H54 (cell line): ENCODE measurements at regions not wholly inside any gene's neighbourhood (a gene's known extent, or its start where the extent isn't known, plus 50 kb on each side); places are given as distances from the start of the nearest gene placed in this dataset.

Experiments
- DNase-seq: peaks from one replicate; pipeline ENCODE4 v3.0.0; 2011; ENCODE audit warnings: low spot score, mixed read lengths; ENCODE audit not compliant: insufficient read length
- FAIRE-seq: peaks from 3 replicates; lab custom pipeline; 2011; peaks lifted over from hg19 to GRCh38; lab: Jason Lieb, UNC
- POLR2A ChIP-seq: IDR thresholded peaks from 2 replicates; pipeline ENCODE4 v1.6.1; 2011; ENCODE audit warnings: low read depth, mild to moderate bottlenecking, low read length

DNA sequence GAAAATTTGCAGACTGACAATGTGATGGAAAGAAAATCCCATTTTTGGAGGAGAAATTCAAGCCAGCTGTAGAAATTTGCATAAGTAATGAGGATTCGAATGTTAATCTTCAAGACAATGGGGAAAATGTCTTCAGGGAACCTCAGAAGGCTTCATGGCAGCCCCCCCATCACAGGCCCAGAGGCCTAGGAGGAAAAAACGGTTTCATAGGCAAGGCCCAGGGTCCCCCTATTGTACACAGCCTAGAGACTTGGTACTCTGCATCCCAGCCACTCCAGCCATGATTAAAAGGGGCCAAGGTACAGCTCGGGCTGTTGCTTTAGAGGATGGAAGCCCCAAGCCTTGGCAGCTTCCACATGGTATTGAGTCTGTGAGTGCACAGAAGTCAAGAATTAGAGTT, 303.6 kb upstream of the PCDH7 start:
- TF ChIP-seq POLR2A: no peak
- DNase-seq (no peak), FAIRE-seq (no peak)

DNA sequence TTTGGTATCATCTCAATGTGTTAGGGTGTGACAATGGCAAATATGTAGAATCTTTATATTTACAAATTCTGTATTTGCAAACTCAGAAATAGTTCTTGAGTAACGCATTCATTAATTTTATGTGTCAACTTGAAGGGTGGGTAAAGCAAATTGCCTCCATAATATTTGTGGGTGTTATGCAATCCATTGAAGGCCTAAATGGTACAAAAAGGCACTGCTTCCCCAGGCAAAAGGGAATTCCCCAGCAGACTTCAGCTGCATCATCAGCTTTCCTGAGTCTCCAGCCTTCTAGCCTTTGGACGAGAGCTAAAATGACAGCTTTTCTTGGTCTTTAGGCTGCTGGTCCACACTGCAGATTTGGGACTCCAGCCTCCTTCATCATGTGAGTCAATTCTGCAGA, 292.2 kb upstream of the PCDH7 start:
- TF ChIP-seq POLR2A: no peak
- FAIRE-seq (no peak), DNase-seq (no peak)

DNA sequence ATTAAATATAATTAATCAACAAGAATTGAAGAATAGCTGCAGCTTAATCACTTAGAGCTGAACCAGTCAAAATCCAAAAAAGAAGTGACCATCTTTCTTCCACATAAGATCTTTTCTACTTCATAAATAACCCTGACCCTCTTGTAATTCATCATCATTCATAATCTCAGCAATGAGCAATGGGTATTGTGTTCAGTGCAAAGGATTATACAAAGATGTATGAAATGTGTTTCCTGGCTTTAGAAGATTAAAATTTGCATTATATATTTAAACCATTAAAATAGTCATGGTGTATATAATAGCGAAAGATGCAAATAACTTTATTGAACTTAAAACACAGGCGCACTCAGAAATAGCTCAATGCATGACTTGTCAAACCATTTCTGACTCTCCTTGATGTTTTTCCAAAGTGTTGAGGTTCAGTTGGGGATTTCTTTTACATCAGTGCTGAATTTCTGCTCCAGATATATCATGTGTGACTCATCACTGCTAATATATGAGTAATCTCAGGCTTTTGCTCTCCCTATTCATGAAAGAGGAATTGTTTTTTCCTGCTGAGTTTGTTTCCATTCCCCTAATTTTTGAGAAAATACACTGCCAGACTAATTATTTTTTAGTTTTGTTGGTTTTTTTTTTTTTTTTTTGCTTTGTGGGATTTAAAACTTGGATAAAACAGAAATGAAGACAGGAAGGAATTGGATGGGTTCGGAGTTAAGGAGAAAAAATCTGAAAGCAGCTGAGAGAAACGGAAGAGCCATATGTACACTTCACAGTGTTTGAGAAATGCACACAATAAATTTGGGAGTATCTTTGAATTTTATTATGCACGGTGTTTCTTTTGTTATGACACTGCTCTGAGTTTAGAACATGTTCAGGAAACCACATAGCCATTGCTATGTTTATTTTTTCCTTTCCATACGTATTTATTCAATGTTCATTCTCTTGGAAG, 290.1 kb upstream of the PCDH7 start:
- no peak for TF ChIP-seq POLR2A
- peak; percentile 10 for DNase-seq
- FAIRE-seq: peak; percentile 75

DNA sequence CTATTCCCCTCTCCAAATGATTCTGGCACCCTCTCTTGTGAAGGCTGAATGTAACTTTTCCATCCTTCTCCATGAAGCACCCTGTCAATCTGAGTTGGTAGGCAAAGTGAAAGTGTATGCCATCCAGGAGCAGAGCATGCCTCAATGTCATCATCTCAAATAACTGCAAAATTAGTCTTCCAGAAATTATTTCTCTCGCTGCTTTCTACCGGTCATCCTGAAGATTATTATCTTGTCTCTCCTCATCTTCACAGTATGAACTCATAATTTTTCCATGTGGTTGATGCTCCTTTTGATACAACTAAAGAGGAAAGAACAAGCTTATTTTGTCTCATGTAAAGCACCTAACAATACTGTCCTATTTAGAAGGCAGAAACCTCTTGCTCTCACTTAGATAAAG, 285.5 kb upstream of the PCDH7 start:
- no peak for DNase-seq
- FAIRE-seq: no peak
- TF ChIP-seq POLR2A: no peak

- FAIRE-seq (no peak), DNase-seq (no peak)
Measured at GRCh38 chr4:30436394-30436793, 283.8 kb upstream of the PCDH7 start.

GRCh38 chr4:30437316-30437715, 282.9 kb upstream of the PCDH7 start:
- no peak for DNase-seq
- no peak for FAIRE-seq
- TF ChIP-seq POLR2A: no peak

More at GRCh38 chr4:30436394-30436793, 283.8 kb upstream of the PCDH7 start:
- TF ChIP-seq POLR2A: no peak

GRCh38 chr4:30443289-30443688, 276.9 kb upstream of the PCDH7 start:
- TF ChIP-seq POLR2A: no peak
- FAIRE-seq (no peak), DNase-seq (no peak)

DNA sequence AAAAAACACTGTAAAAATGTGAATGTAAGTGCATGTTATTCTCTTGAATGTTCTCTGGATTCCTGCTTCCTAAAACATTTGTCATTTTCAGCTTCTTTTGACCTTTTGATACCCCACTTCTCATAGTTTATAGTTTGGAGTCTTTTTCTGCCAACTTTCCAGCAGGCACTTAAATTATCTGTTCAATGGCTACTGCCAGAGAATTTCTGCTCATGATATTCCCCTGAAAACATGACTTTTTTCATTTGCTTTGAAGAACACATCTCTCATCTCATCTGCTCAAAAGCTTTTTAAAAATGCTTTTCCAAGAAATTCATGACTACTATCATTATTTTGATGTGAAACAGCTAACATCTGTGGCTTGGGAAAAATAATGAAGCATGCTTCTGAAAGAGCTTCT, 269.7 kb upstream of the PCDH7 start:
- no peak for FAIRE-seq
- DNase-seq: no peak
- TF ChIP-seq POLR2A: no peak

- DNase-seq (no peak), FAIRE-seq (no peak)
- TF ChIP-seq POLR2A: no peak
Measured at GRCh38 chr4:30454504-30454903, 265.7 kb upstream of the PCDH7 start.

DNA sequence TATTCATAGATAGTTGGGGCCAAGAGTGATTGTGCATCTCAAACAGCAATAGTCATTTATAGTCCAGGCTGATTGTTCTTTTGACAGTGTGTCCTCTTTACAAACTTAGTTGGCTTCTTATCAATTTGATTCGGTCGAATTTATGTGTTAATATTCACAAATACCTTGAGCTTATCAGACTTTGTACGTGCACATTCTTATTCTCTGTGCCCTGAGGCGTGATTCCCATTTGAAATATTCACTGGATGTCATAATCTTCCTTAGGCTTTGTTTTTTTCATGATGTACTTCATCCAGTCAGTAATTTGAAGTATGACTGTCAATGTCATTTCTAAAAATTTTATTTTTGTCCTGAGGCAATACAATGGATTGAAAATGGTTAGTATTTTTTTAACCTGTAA, 263.5 kb upstream of the PCDH7 start:
- FAIRE-seq (no peak), DNase-seq (no peak)
- no peak for TF ChIP-seq POLR2A

- no peak for DNase-seq
- no peak for FAIRE-seq
- no peak for TF ChIP-seq POLR2A
Measured at GRCh38 chr4:30460818-30461217, 259.4 kb upstream of the PCDH7 start.

- FAIRE-seq (no peak), DNase-seq (no peak)
- TF ChIP-seq POLR2A: no peak
Measured at GRCh38 chr4:30461218-30461617, 259.0 kb upstream of the PCDH7 start.

DNA sequence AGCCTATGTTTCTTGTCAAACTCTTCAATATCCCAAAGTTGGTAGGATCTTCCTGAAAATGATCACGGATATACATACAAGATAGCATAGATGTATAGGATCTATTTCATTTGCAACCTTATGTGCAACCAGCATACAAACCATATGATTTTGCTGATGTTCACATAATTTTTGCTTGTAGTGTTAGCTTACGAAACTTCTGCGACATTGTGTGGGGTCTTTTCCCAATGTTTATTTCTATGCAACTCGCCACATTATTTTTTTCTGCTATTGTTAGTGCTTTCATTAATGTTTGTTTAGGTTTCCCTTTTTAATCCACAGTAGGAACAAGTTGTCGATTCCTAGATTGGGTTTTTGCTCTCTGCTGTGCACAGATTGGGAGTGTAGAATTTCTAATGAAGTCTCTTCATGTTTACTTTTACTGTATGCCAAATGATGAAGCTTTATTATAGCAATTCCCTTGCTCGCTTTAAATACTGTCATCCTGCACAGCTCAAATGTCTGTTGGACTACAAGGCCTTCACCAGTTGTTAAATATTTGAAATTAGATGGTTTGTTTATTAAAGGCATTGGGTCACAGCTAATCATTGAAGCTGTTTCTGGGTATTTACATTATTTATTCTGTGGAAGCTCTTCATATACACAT, 257.6 kb upstream of the PCDH7 start:
- FAIRE-seq: no peak
- DNase-seq: no peak
- no peak for TF ChIP-seq POLR2A

GRCh38 chr4:30471861-30472260, 248.3 kb upstream of the PCDH7 start:
- TF ChIP-seq POLR2A: no peak
- FAIRE-seq (no peak), DNase-seq (no peak)
